Fibroblast of lung (primary cell): ENCODE measurements at regions not wholly inside any gene's neighbourhood (a gene's known extent, or its start where the extent isn't known, plus 50 kb on each side); places are given as distances from the start of the nearest gene placed in this dataset.

ENCODE experiments used
- CTCF ChIP-seq, 2 donors: IDR thresholded peaks in 1 of 2; conservative IDR thresholded peaks in 1 of 2; 1 replicate in 1 of 2; 2 replicates in 1 of 2; pipeline ENCODE4 v1.5.1; 2011 to 2012; ENCODE audit warnings: low read length in 2 of 2, control low read depth in 1 of 2, inconsistent platforms in 1 of 2, low read depth in 1 of 2, mild to moderate bottlenecking in 1 of 2
- EZH2 ChIP-seq: IDR thresholded peaks from 2 replicates; pipeline ENCODE4 v1.5.1; 2012; ENCODE audit warnings: low read length, control low read depth, mild to moderate bottlenecking; ENCODE audit errors: missing control alignments

- TF ChIP-seq CTCF (conservative IDR thresholded peaks at IDR 0.05 in 1 of 2, IDR thresholded peaks at IDR 0.05 in 1 of 2; ENCODE audit: low read depth in 1 of 2, low read length in 2 of 2): no peak
- TF ChIP-seq EZH2: no peak
Observed at GRCh38 chr5:153157156-153157555, 333.3 kb upstream of the GRIA1 start.
